Stimulated activated naive CD8-positive, alpha-beta T cell treated with anti-CD3 and anti-CD28 coated beads, Interleukin-15, Interleukin-2, amounts not matched to agents 100 U/mL and 50 U/mL, for 24 hours (primary cell): ENCODE measurements at regions not wholly inside any gene's neighbourhood (a gene's known extent, or its start where the extent isn't known, plus 50 kb on each side); places are given as distances from the start of the nearest gene placed in this dataset.

Experiments
- ATAC-seq: fragments of 150-1000 bp; cut with Tn5 transposase; one replicate; pipeline ENCODE4 v1.10.0; 2021
- DNase-seq: peaks from one replicate; pipeline ENCODE4 v3.0.0; 2021

- ATAC-seq (no peak), DNase-seq (no peak)
These were observed 153.6 kb upstream of the C14orf180 start for GRCh38 chr14:104425763-104426646.

- no peak for DNase-seq
- no peak for ATAC-seq
These were observed 152.3 kb upstream of the C14orf180 start for GRCh38 chr14:104427131-104427851.

- DNase-seq (no peak), ATAC-seq (no peak)
These were observed 151.2 kb upstream of the C14orf180 start for GRCh38 chr14:104428333-104428851.

GRCh38 chr14:104428860-104429259 lies 150.7 kb upstream of the C14orf180 start:
- ATAC-seq (no peak), DNase-seq (no peak)

- DNase-seq (no peak), ATAC-seq (no peak)
These were observed 150.2 kb upstream of the C14orf180 start for GRCh38 chr14:104429291-104429861.

- DNase-seq (no peak), ATAC-seq (no peak)
These were observed 148.1 kb upstream of the C14orf180 start for GRCh38 chr14:104431351-104431928.

- no peak for DNase-seq
- ATAC-seq, result no peak
These were observed 147.5 kb upstream of the C14orf180 start for GRCh38 chr14:104431929-104432541.

GRCh38 chr14:104432611-104433231 lies 146.8 kb upstream of the C14orf180 start:
- ATAC-seq, result no peak
- no peak for DNase-seq

GRCh38 chr14:104433401-104434213 lies 146.0 kb upstream of the C14orf180 start:
- no peak for ATAC-seq
- DNase-seq, result no peak

GRCh38 chr14:104434214-104435076 lies 145.1 kb upstream of the C14orf180 start:
- ATAC-seq (no peak), DNase-seq (no peak)

GRCh38 chr14:104435147-104436046 lies 144.2 kb upstream of the C14orf180 start:
- ATAC-seq, result no peak
- no peak for DNase-seq

- ATAC-seq, result no peak
- DNase-seq, result no peak
These were observed 143.4 kb upstream of the C14orf180 start for GRCh38 chr14:104436047-104436591.

GRCh38 chr14:104436741-104437701 lies 142.5 kb upstream of the C14orf180 start:
- DNase-seq (no peak), ATAC-seq (no peak)

GRCh38 chr14:104437703-104438102 lies 141.9 kb upstream of the C14orf180 start:
- no peak for ATAC-seq
- no peak for DNase-seq

GRCh38 chr14:104438166-104438887 lies 141.2 kb upstream of the C14orf180 start:
- no peak for DNase-seq
- no peak for ATAC-seq

- ATAC-seq (no peak), DNase-seq (no peak)
These were observed 139.9 kb upstream of the C14orf180 start for GRCh38 chr14:104439625-104440024.
